ENCODE measurements at regions not wholly inside any gene's neighbourhood (a gene's known extent, or its start where the extent isn't known, plus 50 kb on each side); places are given as distances from the start of the nearest gene placed in this dataset.

- Histone ChIP-seq H3K27me3 (ENCODE audit: control insufficient read depth in 1 of 2, insufficient read depth in 2 of 2, low read length in 2 of 2) (no peaks in the 10 kb centered on the region), H3K4me1 (ENCODE audit: control insufficient read depth in 2 of 2, insufficient read depth in 2 of 2, low read length in 1 of 2) (peaks cover 0 to 5% of the 10 kb centered on the region in 2 donors), H3K27ac (ENCODE audit: low read depth in 2 of 2, low read length in 1 of 2) (no peak overlapping the region), H3K9me3 (ENCODE audit: control insufficient read depth in 2 of 2, insufficient read depth in 1 of 2, low read depth in 1 of 2, low read length in 1 of 2) (no peaks in the 10 kb centered on the region), H3K36me3 (ENCODE audit: control insufficient read depth in 2 of 2, insufficient read depth in 2 of 2, low read length in 1 of 2) (no peaks in the 10 kb centered on the region), H3K4me3 (ENCODE audit: low read depth in 1 of 2, low read length in 2 of 2) (no peak overlapping the region)
- WGBS, 2 donors: 85 to 88% methylated on average over 5 of the region's 5 CpGs
These were observed 349.9 kb downstream of the PTPRU start for GRCh38 chr1:29586215-29586614.

- Histone ChIP-seq H3K27ac (ENCODE audit: low read depth in 2 of 2, low read length in 1 of 2) (no peak overlapping the region), H3K27me3 (ENCODE audit: control insufficient read depth in 1 of 2, insufficient read depth in 2 of 2, low read length in 2 of 2) (peaks cover 0 to under 1% of the 10 kb centered on the region in 2 donors), H3K36me3 (ENCODE audit: control insufficient read depth in 2 of 2, insufficient read depth in 2 of 2, low read length in 1 of 2) (no peaks in the 10 kb centered on the region), H3K4me1 (ENCODE audit: control insufficient read depth in 2 of 2, insufficient read depth in 2 of 2, low read length in 1 of 2) (peaks cover 0 to 2% of the 10 kb centered on the region in 2 donors), H3K4me3 (ENCODE audit: low read depth in 1 of 2, low read length in 2 of 2) (no peak overlapping the region), H3K9me3 (ENCODE audit: control insufficient read depth in 2 of 2, insufficient read depth in 1 of 2, low read depth in 1 of 2, low read length in 1 of 2) (no peaks in the 10 kb centered on the region)
- WGBS, 2 donors: 81 to 85% methylated on average over 6 of the region's 6 CpGs
These were observed 349.3 kb downstream of the PTPRU start for GRCh38 chr1:29585656-29586055.

GRCh38 chr1:29585201-29585600, 348.9 kb downstream of the PTPRU start:
- Histone ChIP-seq H3K27ac (ENCODE audit: low read depth in 2 of 2, low read length in 1 of 2) (no peak overlapping the region), H3K9me3 (ENCODE audit: control insufficient read depth in 2 of 2, insufficient read depth in 1 of 2, low read depth in 1 of 2, low read length in 1 of 2) (no peaks in the 10 kb centered on the region), H3K27me3 (ENCODE audit: control insufficient read depth in 1 of 2, insufficient read depth in 2 of 2, low read length in 2 of 2) (peaks cover 0 to 3% of the 10 kb centered on the region in 2 donors), H3K4me3 (ENCODE audit: low read depth in 1 of 2, low read length in 2 of 2) (no peak overlapping the region), H3K36me3 (ENCODE audit: control insufficient read depth in 2 of 2, insufficient read depth in 2 of 2, low read length in 1 of 2) (no peaks in the 10 kb centered on the region), H3K4me1 (ENCODE audit: control insufficient read depth in 2 of 2, insufficient read depth in 2 of 2, low read length in 1 of 2) (peaks cover 0 to 2% of the 10 kb centered on the region in 2 donors)
- WGBS, 2 donors: 80 to 83% methylated on average over 7 of the region's 7 CpGs

- no peak overlapping the region for H3K27ac ChIP-seq (ENCODE audit: low read depth in 2 of 2, low read length in 1 of 2)
- no peaks in the 10 kb centered on the region for H3K36me3 ChIP-seq (ENCODE audit: control insufficient read depth in 2 of 2, insufficient read depth in 2 of 2, low read length in 1 of 2)
- no peaks in the 10 kb centered on the region for H3K9me3 ChIP-seq (ENCODE audit: control insufficient read depth in 2 of 2, insufficient read depth in 1 of 2, low read depth in 1 of 2, low read length in 1 of 2)
- WGBS, 2 donors: 47 to 57% methylated on average over 10 of the region's 10 CpGs
- H3K4me1 ChIP-seq (ENCODE audit: control insufficient read depth in 2 of 2, insufficient read depth in 2 of 2, low read length in 1 of 2): peaks cover 0 to 2% of the 10 kb centered on the region in 2 donors
- no peak overlapping the region for H3K4me3 ChIP-seq (ENCODE audit: low read depth in 1 of 2, low read length in 2 of 2)
- peaks cover 0 to 3% of the 10 kb centered on the region in 2 donors for H3K27me3 ChIP-seq (ENCODE audit: control insufficient read depth in 1 of 2, insufficient read depth in 2 of 2, low read length in 2 of 2)
These were observed 348.5 kb downstream of the PTPRU start for GRCh38 chr1:29584776-29585175.

- Histone ChIP-seq H3K27ac (ENCODE audit: low read depth in 2 of 2, low read length in 1 of 2) (no peak overlapping the region), H3K36me3 (ENCODE audit: control insufficient read depth in 2 of 2, insufficient read depth in 2 of 2, low read length in 1 of 2) (no peaks in the 10 kb centered on the region), H3K4me1 (ENCODE audit: control insufficient read depth in 2 of 2, insufficient read depth in 2 of 2, low read length in 1 of 2) (peaks cover 0 to 2% of the 10 kb centered on the region in 2 donors), H3K9me3 (ENCODE audit: control insufficient read depth in 2 of 2, insufficient read depth in 1 of 2, low read depth in 1 of 2, low read length in 1 of 2) (no peaks in the 10 kb centered on the region), H3K27me3 (ENCODE audit: control insufficient read depth in 1 of 2, insufficient read depth in 2 of 2, low read length in 2 of 2) (peaks cover 0 to 3% of the 10 kb centered on the region in 2 donors), H3K4me3 (ENCODE audit: low read depth in 1 of 2, low read length in 2 of 2) (no peak overlapping the region)
- whole genome bisulfite sequencing, 2 donors: 56 to 76% methylated on average over 3 of the region's 3 CpGs
These were observed 348.0 kb downstream of the PTPRU start for GRCh38 chr1:29584362-29584761.

GRCh38 chr1:29583727-29584126, 347.4 kb downstream of the PTPRU start:
- Histone ChIP-seq H3K27ac (ENCODE audit: low read depth in 2 of 2, low read length in 1 of 2) (no peak overlapping the region), H3K4me1 (ENCODE audit: control insufficient read depth in 2 of 2, insufficient read depth in 2 of 2, low read length in 1 of 2) (peaks cover 0 to 2% of the 10 kb centered on the region in 2 donors), H3K9me3 (ENCODE audit: control insufficient read depth in 2 of 2, insufficient read depth in 1 of 2, low read depth in 1 of 2, low read length in 1 of 2) (no peaks in the 10 kb centered on the region), H3K27me3 (ENCODE audit: control insufficient read depth in 1 of 2, insufficient read depth in 2 of 2, low read length in 2 of 2) (peaks cover 0 to 3% of the 10 kb centered on the region in 2 donors), H3K4me3 (ENCODE audit: low read depth in 1 of 2, low read length in 2 of 2) (no peak overlapping the region), H3K36me3 (ENCODE audit: control insufficient read depth in 2 of 2, insufficient read depth in 2 of 2, low read length in 1 of 2) (no peaks in the 10 kb centered on the region)
- WGBS, 2 donors: 50 to 54% methylated on average over 5 of the region's 5 CpGs

GRCh38 chr1:29581256-29581655, 344.9 kb downstream of the PTPRU start:
- Histone ChIP-seq H3K36me3 (ENCODE audit: control insufficient read depth in 2 of 2, insufficient read depth in 2 of 2, low read length in 1 of 2) (no peaks in the 10 kb centered on the region), H3K4me1 (ENCODE audit: control insufficient read depth in 2 of 2, insufficient read depth in 2 of 2, low read length in 1 of 2) (peaks cover 2 to 5% of the 10 kb centered on the region in 2 donors), H3K9me3 (ENCODE audit: control insufficient read depth in 2 of 2, insufficient read depth in 1 of 2, low read depth in 1 of 2, low read length in 1 of 2) (no peaks in the 10 kb centered on the region), H3K4me3 (ENCODE audit: low read depth in 1 of 2, low read length in 2 of 2) (no peak overlapping the region), H3K27ac (ENCODE audit: low read depth in 2 of 2, low read length in 1 of 2) (no peak overlapping the region), H3K27me3 (ENCODE audit: control insufficient read depth in 1 of 2, insufficient read depth in 2 of 2, low read length in 2 of 2) (peaks cover 0 to 3% of the 10 kb centered on the region in 2 donors)
- WGBS, 2 donors: 50 to 60% methylated on average over 4 of the region's 4 CpGs

- no peaks in the 10 kb centered on the region for H3K9me3 ChIP-seq (ENCODE audit: control insufficient read depth in 2 of 2, insufficient read depth in 1 of 2, low read depth in 1 of 2, low read length in 1 of 2)
- 62 to 69% methylated on average over 5 of the region's 5 CpGs for WGBS, 2 donors
- no peaks in the 10 kb centered on the region for H3K36me3 ChIP-seq (ENCODE audit: control insufficient read depth in 2 of 2, insufficient read depth in 2 of 2, low read length in 1 of 2)
- no peak overlapping the region for H3K27ac ChIP-seq (ENCODE audit: low read depth in 2 of 2, low read length in 1 of 2)
- peaks cover 2 to 5% of the 10 kb centered on the region in 2 donors for H3K4me1 ChIP-seq (ENCODE audit: control insufficient read depth in 2 of 2, insufficient read depth in 2 of 2, low read length in 1 of 2)
- H3K4me3 ChIP-seq (ENCODE audit: low read depth in 1 of 2, low read length in 2 of 2): no peak overlapping the region
- peaks cover 0 to 3% of the 10 kb centered on the region in 2 donors for H3K27me3 ChIP-seq (ENCODE audit: control insufficient read depth in 1 of 2, insufficient read depth in 2 of 2, low read length in 2 of 2)
These were observed 343.6 kb downstream of the PTPRU start for GRCh38 chr1:29579821-29580425.

- Histone ChIP-seq H3K4me3 (ENCODE audit: low read depth in 1 of 2, low read length in 2 of 2) (no peak overlapping the region), H3K4me1 (ENCODE audit: control insufficient read depth in 2 of 2, insufficient read depth in 2 of 2, low read length in 1 of 2) (peaks cover 2 to 3% of the 10 kb centered on the region in 2 donors), H3K36me3 (ENCODE audit: control insufficient read depth in 2 of 2, insufficient read depth in 2 of 2, low read length in 1 of 2) (no peaks in the 10 kb centered on the region), H3K27me3 (ENCODE audit: control insufficient read depth in 1 of 2, insufficient read depth in 2 of 2, low read length in 2 of 2) (peaks cover 0 to 3% of the 10 kb centered on the region in 2 donors), H3K27ac (ENCODE audit: low read depth in 2 of 2, low read length in 1 of 2) (no peak overlapping the region), H3K9me3 (ENCODE audit: control insufficient read depth in 2 of 2, insufficient read depth in 1 of 2, low read depth in 1 of 2, low read length in 1 of 2) (no peaks in the 10 kb centered on the region)
- WGBS, 2 donors: 66 to 68% methylated on average over 9 of the region's 9 CpGs
These were observed 341.2 kb downstream of the PTPRU start for GRCh38 chr1:29577512-29577911.

GRCh38 chr1:29576510-29576909, 340.2 kb downstream of the PTPRU start:
- Histone ChIP-seq H3K36me3 (ENCODE audit: control insufficient read depth in 2 of 2, insufficient read depth in 2 of 2, low read length in 1 of 2) (no peaks in the 10 kb centered on the region), H3K4me3 (ENCODE audit: low read depth in 1 of 2, low read length in 2 of 2) (no peak overlapping the region), H3K9me3 (ENCODE audit: control insufficient read depth in 2 of 2, insufficient read depth in 1 of 2, low read depth in 1 of 2, low read length in 1 of 2) (no peaks in the 10 kb centered on the region), H3K4me1 (ENCODE audit: control insufficient read depth in 2 of 2, insufficient read depth in 2 of 2, low read length in 1 of 2) (peaks cover 2 to 3% of the 10 kb centered on the region in 2 donors), H3K27ac (ENCODE audit: low read depth in 2 of 2, low read length in 1 of 2) (no peak overlapping the region), H3K27me3 (ENCODE audit: control insufficient read depth in 1 of 2, insufficient read depth in 2 of 2, low read length in 2 of 2) (peaks cover 0 to 3% of the 10 kb centered on the region in 2 donors)
- WGBS, 2 donors: 58 to 71% methylated on average over 6 of the region's 6 CpGs

Measured in esophagus (tissue), 2 donors.